Ammon's horn (tissue), 1 donor: ENCODE measurements at regions not wholly inside any gene's neighbourhood (a gene's known extent, or its start where the extent isn't known, plus 50 kb on each side); places are given as distances from the start of the nearest gene placed in this dataset.

Experiments
- DNase-seq: peaks from one replicate; pipeline ENCODE4 v3.0.0-alpha.2; 2016; ENCODE audit warnings: low spot score

- no peak for DNase-seq
Observed at GRCh38 chr11:18878211-18878610, 61.0 kb downstream of the MRGPRX1 start.

- DNase-seq, result no peak
Observed at GRCh38 chr11:18865951-18866350, 73.3 kb downstream of the MRGPRX1 start.

DNA sequence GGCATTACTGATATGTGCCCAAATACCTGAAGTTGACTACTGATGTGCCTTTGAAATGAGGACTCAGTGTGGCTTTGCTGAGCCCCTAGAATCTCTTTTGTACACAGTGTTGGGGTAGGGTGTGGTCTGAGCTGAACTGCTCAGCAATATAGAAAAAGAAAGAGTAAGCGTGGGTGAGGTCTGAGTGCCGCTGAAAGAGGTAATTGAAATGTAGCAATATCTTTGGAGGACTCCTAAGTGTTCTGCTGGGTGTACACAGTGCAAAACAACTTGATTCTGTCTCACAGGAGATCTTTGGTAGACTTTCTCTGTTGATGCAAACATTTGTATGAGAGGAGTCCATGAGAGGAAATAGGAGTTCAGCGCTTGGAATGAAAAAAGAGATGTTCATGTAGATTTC lies 73.7 kb upstream of the PTPN5 start:
- no peak for DNase-seq

DNA sequence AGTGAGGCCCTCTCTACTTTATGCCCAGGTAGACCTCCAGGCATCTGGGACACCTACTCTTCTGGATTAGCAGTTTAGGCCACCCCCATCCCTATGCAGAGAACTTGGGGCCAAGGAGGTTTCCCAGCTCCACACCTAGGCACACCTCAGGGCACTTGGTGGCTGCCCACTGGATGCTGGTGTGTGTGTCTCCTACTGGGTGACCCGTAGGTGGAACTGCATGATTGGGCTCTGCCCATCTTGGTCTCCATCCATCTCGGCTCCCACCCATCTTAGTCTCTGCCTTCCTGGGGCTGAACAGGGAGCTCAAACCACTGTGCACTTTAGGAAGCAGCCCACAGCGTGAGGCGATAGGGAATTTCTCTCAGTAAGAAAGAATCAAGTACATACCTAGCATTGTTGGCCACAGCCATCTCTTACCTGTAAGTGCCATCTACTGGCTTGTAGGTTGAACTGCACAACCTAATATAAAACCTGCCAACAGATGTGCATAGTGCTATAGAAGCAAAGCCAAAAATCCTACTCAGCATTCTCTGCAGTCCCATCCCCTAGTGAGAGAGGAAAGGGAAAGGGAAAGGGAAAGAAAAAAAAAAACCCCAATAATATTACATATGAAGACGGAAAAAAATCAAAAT lies 61.6 kb upstream of the PTPN5 start:
- no peak for DNase-seq

DNA sequence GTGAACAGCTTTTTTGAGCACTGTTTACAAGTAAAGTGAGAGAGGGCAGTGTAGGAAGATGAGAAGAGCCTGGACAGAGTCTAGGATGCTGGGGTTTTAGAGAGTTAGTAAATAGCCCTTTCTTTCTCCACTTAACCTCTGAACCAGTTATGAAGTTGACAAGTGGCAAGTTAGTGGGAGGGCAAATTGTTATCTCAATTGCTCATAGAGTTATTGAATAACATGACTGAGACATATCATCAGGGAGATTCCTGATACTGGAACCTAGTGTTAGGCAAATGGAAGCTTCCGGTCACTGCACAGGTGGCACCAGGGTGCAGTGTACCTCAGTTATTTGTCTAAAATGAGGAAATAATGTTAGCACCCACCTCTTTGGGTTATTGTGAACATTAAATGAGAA lies 57.8 kb upstream of the PTPN5 start:
- DNase-seq, result no peak

GRCh38 chr11:18844753-18845367 lies 53.3 kb upstream of the PTPN5 start:
- peak; percentile 7 for DNase-seq
